ENCODE measurements at regions not wholly inside any gene's neighbourhood (a gene's known extent, or its start where the extent isn't known, plus 50 kb on each side); places are given as distances from the start of the nearest gene placed in this dataset.

DNA sequence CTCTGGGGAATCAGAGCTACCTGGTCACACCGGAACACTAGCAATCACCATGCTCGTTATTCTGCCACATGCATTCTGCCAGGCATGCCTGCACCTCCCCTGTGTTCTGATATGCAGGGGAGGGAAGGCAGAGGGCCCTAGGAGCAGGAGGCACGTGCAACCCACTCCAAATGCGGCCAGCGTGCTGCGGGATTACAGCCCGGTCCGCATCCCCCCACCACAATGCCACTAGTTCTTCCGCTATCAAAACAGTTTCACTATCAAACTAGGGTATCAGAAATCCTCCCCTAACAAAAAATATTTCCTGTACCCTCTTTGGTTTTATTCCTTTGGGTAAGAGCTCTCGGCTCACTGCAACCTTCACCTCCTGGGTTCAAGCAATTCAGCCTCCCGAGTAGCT is 223.2 kb upstream of the IGF1R start:
- Histone ChIP-seq H3K36me3 (no peaks in the 10 kb centered on the region), H3K27ac (no peak overlapping the region), H3K4me1 (peaks cover 11% of the 10 kb centered on the region), H3K27me3 (peaks cover 24% of the 10 kb centered on the region), H3K4me3 (no peak overlapping the region), H3K4me2 (no peak overlapping the region), H4K20me1 (no peaks in the 10 kb centered on the region), H3K9me3 (peaks cover 13% of the 10 kb centered on the region), H3K9ac (no peak overlapping the region)
- no peak for TF ChIP-seq Cebpa-rat (IDR thresholded peaks at IDR 0.05)

- Histone ChIP-seq H4K20me1 (no peaks in the 10 kb centered on the region), H3K27me3 (peaks cover 3% of the 10 kb centered on the region), H3K4me2 (no peak overlapping the region), H3K36me3 (no peaks in the 10 kb centered on the region), H3K9ac (no peak overlapping the region), H3K27ac (no peak overlapping the region), H3K4me1 (no peaks in the 10 kb centered on the region), H3K9me3 (peaks cover 16% of the 10 kb centered on the region), H3K4me3 (no peak overlapping the region)
- no peak for TF ChIP-seq Cebpa-rat (IDR thresholded peaks at IDR 0.05)
Observed at GRCh38 chr15:98427321-98427720, 221.0 kb upstream of the IGF1R start.

DNA sequence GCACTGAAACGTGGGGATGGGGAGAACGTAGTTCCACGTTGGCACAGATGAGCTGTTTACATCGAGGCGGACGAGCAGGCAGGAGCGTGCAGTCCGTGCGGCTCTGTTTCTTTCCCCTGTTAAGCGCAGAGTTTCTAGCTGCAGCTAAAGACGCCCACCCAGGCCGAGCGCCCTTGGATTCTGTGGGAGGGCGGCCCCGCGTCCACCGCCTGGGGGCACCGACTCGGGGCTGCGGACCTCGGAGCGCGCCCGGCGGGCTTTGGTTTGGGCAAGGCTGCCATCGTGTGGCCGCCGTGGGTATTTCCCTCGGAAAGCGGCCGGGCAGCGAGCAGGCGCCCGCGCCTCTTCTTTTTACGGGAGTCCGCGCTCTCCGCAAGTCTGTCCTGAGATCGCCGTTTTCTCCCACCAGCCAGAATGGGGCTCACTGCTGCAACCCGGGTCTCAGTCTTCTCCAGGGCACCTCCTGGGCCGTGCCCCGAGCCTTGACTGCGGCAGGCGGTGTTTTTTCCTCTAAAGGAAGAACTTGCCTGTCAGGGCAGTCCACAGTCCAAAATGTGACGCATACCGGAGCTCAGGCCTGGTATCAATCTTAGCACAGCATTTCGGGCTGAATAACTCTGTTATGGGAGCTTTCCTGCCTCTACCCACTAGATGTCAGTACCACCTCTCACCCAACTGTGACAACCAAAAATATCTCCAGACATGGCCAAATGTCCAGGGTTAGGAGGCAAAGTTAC is 219.9 kb upstream of the IGF1R start:
- no peak overlapping the region for H3K9ac ChIP-seq
- H3K9me3 ChIP-seq: peaks cover 25% of the 10 kb centered on the region
- H3K4me2 ChIP-seq: no peak overlapping the region
- no peak for TF ChIP-seq Cebpa-rat (IDR thresholded peaks at IDR 0.05)
- no peak overlapping the region for H3K4me3 ChIP-seq
- H3K36me3 ChIP-seq: no peaks in the 10 kb centered on the region
- no peak overlapping the region for H3K27ac ChIP-seq
- H3K4me1 ChIP-seq: no peaks in the 10 kb centered on the region
- H4K20me1 ChIP-seq: no peaks in the 10 kb centered on the region
- H3K27me3 ChIP-seq: no peaks in the 10 kb centered on the region

DNA sequence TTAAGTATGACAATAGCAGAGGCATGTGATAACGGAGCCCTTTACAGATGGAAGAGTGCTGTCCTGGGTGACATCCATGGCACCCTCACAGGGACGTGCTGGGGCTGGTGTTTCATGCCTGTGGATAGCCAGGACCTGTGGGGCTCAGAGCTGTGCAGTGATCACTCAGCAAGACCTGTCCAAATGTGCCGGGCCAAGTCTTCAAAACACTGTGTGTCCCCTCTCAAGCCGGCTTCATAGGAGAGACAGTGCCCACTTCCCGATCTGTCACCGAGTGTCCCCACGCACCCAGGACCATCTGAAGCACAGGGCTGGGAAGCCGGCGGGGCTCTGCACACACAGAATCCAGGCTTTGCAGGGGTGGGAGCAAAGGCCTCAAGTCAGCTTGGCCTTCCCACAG is 217.2 kb upstream of the IGF1R start:
- H3K4me3 ChIP-seq: no peak overlapping the region

DNA sequence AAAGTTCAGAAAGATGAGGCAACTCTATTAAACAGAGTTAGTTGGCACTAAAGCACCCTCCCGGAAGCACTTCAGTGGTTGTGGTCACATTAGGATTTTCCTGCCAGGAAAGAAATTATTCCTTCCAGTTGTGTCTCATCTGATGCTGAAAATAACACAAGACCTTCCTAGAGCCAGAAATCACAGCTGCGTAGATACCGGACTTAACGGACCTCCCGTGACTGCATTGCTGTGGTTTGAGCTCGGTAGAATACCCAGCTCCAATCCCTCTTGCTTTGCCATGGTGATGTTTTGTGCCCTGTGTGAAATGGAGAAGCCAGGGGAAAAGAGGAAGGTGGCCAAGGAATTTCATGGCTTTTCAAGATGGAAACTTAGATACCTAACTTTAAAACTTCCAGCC is 215.0 kb upstream of the IGF1R start:
- no peak overlapping the region for H3K9ac ChIP-seq
- no peak overlapping the region for H3K4me3 ChIP-seq
- H3K36me3 ChIP-seq: no peaks in the 10 kb centered on the region
- H3K27me3 ChIP-seq: no peaks in the 10 kb centered on the region
- no peak overlapping the region for H3K4me2 ChIP-seq
- no peaks in the 10 kb centered on the region for H3K4me1 ChIP-seq
- H3K27ac ChIP-seq: no peak overlapping the region
- TF ChIP-seq Cebpa-rat (IDR thresholded peaks at IDR 0.05): no peak
- H3K9me3 ChIP-seq: peaks cover 23% of the 10 kb centered on the region
- no peaks in the 10 kb centered on the region for H4K20me1 ChIP-seq

More for the DNA sequence above, 217.2 kb upstream of the IGF1R start:
- Histone ChIP-seq H4K20me1 (no peaks in the 10 kb centered on the region), H3K4me1 (no peaks in the 10 kb centered on the region), H3K27me3 (no peaks in the 10 kb centered on the region), H3K9me3 (peaks cover 28% of the 10 kb centered on the region), H3K9ac (no peak overlapping the region), H3K36me3 (no peaks in the 10 kb centered on the region), H3K4me2 (no peak overlapping the region), H3K27ac (no peak overlapping the region)
- no peak for TF ChIP-seq Cebpa-rat (IDR thresholded peaks at IDR 0.05)

DNA sequence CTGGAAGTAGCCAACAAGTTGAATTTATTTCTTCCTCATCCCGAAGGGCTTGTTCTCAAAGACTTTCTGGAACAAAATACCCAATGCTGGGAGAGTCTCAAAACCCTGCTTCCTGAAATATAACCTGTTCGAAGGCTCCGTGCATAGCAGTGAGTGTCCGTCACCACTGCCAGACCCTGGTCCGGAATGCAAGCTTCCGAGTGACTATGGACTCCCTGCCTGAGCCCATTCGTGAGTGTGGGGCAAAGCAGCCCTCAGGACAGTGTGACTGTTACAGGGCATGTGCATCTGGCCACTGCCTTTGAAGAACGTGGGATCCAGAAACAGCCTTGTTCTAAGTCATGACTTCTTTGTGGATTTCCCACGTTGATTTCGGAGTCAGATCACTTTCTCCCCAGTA is 214.5 kb upstream of the IGF1R start:
- H4K20me1 ChIP-seq: no peaks in the 10 kb centered on the region
- no peak overlapping the region for H3K4me3 ChIP-seq
- H3K27me3 ChIP-seq: no peaks in the 10 kb centered on the region
- H3K9me3 ChIP-seq: peaks cover 18% of the 10 kb centered on the region
- no peaks in the 10 kb centered on the region for H3K36me3 ChIP-seq
- H3K4me1 ChIP-seq: no peaks in the 10 kb centered on the region
- TF ChIP-seq Cebpa-rat (IDR thresholded peaks at IDR 0.05): no peak
- H3K4me2 ChIP-seq: no peak overlapping the region
- no peak overlapping the region for H3K9ac ChIP-seq
- no peak overlapping the region for H3K27ac ChIP-seq

DNA sequence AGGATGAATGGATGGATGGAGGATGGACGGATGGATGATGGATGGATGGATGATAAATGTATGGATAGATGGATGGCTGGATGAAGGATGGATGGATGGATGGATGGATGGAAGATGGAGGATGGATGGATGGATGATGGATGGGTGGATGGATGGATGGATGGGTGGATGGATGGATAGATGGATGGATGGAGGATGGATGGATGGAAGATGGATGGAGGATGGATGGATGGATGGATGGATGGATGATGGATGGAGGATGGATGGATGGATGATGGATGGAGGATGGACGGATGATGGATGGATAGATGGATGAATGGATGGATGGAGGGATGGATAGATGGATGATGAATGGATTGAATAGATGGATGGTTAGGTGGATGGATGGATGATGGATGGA is 210.6 kb upstream of the IGF1R start:
- TF ChIP-seq Cebpa-rat (IDR thresholded peaks at IDR 0.05): no peak
- Histone ChIP-seq H3K4me2 (no peak overlapping the region), H3K9me3 (peaks cover 8% of the 10 kb centered on the region), H3K36me3 (no peaks in the 10 kb centered on the region), H3K4me1 (peaks cover 19% of the 10 kb centered on the region), H3K9ac (no peak overlapping the region), H3K4me3 (no peak overlapping the region), H4K20me1 (no peaks in the 10 kb centered on the region), H3K27me3 (no peaks in the 10 kb centered on the region), H3K27ac (no peak overlapping the region)

GRCh38 chr15:98438326-98438725 is 210.0 kb upstream of the IGF1R start:
- no peak overlapping the region for H3K4me2 ChIP-seq
- peaks cover 19% of the 10 kb centered on the region for H3K4me1 ChIP-seq
- no peak for TF ChIP-seq Cebpa-rat (IDR thresholded peaks at IDR 0.05)
- H4K20me1 ChIP-seq: no peaks in the 10 kb centered on the region
- H3K27me3 ChIP-seq: no peaks in the 10 kb centered on the region
- peaks cover 4% of the 10 kb centered on the region; the same call in 1 of the 2 replicates for H3K9me3 ChIP-seq
- no peaks in the 10 kb centered on the region for H3K36me3 ChIP-seq
- no peak overlapping the region for H3K4me3 ChIP-seq
- H3K27ac ChIP-seq: no peak overlapping the region
- no peak overlapping the region for H3K9ac ChIP-seq

DNA sequence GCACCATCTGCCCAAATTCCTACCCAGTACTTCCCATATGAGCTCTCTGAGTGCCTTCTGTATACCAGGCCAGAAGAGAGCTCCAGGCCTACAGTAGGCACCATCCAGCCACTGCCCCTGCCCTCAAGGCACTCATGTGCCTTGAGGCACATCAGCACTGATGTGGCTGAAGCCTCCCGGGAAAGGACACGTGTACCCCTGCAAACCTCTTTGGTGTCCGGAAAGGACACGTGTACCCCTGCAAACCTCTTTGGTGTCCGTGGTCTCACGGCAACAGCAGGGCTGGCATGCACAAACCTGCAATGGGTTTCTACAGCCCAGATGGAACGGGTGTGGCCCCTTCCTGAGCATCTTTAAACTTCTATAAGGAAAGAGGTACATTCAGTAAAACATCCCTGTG is 209.4 kb upstream of the IGF1R start:
- H3K4me2 ChIP-seq: no peak overlapping the region
- H3K4me1 ChIP-seq: peaks cover 23% of the 10 kb centered on the region
- no peak overlapping the region for H3K27ac ChIP-seq
- H3K4me3 ChIP-seq: no peak overlapping the region
- no peaks in the 10 kb centered on the region for H3K27me3 ChIP-seq
- H3K36me3 ChIP-seq: no peaks in the 10 kb centered on the region
- TF ChIP-seq Cebpa-rat (IDR thresholded peaks at IDR 0.05): no peak
- H4K20me1 ChIP-seq: no peaks in the 10 kb centered on the region
- no peaks in the 10 kb centered on the region for H3K9me3 ChIP-seq
- no peak overlapping the region for H3K9ac ChIP-seq

DNA sequence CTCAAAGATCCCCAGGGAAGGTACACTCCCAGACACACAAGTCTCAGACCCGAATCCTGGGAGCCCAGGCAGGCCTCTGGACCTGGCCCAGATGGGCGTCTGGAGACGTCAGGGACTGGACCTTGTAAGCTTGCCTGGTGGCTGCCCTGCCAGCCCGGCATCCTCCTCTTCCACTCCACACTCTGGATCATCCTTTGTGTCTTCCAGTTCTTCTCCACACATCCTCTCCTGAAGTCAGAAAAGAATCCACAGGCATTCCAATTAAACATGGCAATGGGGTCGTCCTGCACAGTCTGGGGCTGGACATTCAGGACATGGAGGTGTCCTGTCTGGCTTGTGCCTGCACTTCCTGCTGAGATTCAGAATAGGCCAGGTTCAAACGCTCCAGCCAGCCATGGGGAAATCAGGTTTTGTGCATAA is 208.8 kb upstream of the IGF1R start:
- H3K36me3 ChIP-seq: no peaks in the 10 kb centered on the region
- H3K9me3 ChIP-seq: no peaks in the 10 kb centered on the region
- H3K27me3 ChIP-seq: no peaks in the 10 kb centered on the region
- peaks cover 24% of the 10 kb centered on the region for H3K4me1 ChIP-seq
- no peak overlapping the region for H3K9ac ChIP-seq
- H3K27ac ChIP-seq: no peak overlapping the region
- no peaks in the 10 kb centered on the region for H4K20me1 ChIP-seq
- H3K4me3 ChIP-seq: no peak overlapping the region
- no peak overlapping the region for H3K4me2 ChIP-seq
- TF ChIP-seq Cebpa-rat (IDR thresholded peaks at IDR 0.05): no peak

- Histone ChIP-seq H3K27ac (peak overlapping the region; percentile 41; the same call in 1 of the 2 replicates), H3K9me3 (no peaks in the 10 kb centered on the region), H3K9ac (no peak overlapping the region), H4K20me1 (no peaks in the 10 kb centered on the region), H3K36me3 (no peaks in the 10 kb centered on the region), H3K4me3 (no peak overlapping the region), H3K4me1 (peaks cover 24% of the 10 kb centered on the region), H3K4me2 (peak overlapping the region; percentile 51), H3K27me3 (no peaks in the 10 kb centered on the region)
- no peak for TF ChIP-seq Cebpa-rat (IDR thresholded peaks at IDR 0.05)
Observed at GRCh38 chr15:98440917-98441316, 207.4 kb upstream of the IGF1R start.

Measured in BLaER1 (cell line).